Hippocampal formation (tissue), 2 donors: ENCODE measurements at regions not wholly inside any gene's neighbourhood (a gene's known extent, or its start where the extent isn't known, plus 50 kb on each side); places are given as distances from the start of the nearest gene placed in this dataset.

Experiments
- DNase-seq, 2 donors: peaks; one replicate each; lab custom pipeline; 2025; lab: John Stamatoyannopoulos, UW

DNA sequence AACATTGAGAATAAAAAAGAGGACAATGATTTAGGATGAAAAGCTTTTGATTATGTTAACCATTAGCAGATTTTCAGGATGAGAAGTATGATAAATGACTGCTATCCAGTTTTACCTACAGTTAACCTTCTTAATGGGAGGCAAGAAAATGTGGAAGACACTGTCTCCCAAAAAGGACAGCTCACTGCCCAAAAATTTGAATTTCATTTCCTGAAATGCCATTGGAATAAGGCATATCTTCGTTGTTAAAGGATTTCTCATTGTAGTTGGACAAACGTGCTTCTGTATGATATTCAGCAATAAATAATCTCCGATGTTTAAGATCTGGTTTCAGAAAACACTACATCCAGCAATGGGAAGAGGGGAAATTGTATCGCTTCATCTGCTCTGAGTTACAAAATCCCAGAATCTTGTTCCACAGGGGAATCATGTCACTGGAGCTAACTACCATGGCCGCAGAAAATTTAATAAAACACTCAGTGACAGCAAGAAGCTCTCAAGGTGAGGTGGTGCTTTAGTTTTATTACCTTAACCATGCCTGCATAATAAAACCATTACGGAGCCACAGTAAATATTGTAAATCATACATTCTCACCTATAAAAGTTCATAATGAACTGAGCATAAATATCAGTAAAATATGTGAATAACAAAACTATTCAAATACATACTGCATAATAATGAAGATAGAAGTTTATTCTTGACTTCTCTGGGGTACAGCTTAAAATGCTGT is 552.3 kb downstream of the PCDH7 start:
- DNase-seq: no peak

GRCh38 chr4:31275906-31276305 is 555.7 kb downstream of the PCDH7 start:
- no peak for DNase-seq

DNA sequence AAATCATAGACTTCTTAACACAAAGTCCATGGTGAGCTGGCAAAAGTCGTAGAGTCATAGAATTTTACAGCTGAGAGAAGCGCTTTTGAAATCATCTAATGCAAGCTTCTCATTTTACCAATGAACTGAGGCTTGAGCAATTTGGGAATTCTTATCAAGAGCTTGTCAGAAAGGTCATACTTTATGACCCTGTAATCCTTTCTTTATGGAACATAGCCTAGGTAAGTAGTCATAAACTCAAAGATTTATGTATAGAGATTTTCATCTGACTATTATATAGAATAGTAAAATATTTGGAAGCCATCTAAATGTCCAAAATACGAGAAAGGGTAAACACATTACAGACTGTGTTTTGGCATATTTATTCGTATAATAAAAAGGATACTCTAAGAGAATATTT is 563.5 kb downstream of the PCDH7 start:
- DNase-seq: no peak

DNA sequence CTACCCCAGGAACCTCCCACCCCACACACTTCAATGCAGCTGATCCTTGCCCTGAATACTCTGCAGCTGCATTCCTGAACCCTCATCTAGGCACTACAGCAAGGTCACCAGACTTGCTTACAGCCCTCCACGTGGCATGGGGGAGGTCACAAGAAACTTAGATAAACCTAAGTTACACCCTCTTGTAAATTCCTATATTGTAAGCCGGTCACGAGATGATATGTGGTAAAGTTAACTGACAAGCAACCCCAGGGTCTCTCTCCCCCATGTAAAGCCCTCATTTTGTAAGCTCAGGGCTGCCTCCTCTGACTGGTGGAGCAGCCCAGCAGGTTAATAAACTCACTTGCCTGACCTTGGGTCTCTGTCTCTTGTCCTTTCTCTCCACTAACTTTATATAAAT is 570.7 kb downstream of the PCDH7 start:
- DNase-seq: no peak

DNA sequence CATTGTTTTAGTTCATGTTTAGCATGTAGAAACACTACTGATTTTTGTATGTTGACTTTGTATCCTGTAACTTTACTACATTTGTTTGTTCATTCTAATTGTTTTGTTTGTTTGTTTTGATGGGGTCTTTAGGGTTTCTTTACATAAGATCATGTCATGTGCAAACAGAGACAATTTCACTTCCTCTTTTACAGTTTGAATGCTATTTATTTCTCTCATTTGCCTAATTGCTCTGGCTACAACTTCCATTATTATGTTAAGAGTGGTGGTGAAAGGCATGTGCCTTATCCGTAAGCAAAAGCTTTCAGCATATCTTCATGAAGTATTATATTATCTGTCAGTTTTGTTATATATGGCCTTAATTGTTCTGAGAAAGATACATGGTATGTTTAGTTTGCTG is 571.1 kb downstream of the PCDH7 start:
- no peak for DNase-seq

GRCh38 chr4:31294655-31295480 is 574.7 kb downstream of the PCDH7 start:
- peak in 1 of 2 donors; percentile 5 for DNase-seq

- DNase-seq: no peak
These were observed 578.6 kb downstream of the PCDH7 start for GRCh38 chr4:31298737-31299136.

GRCh38 chr4:31307029-31307428 is 586.9 kb downstream of the PCDH7 start:
- DNase-seq: no peak

DNA sequence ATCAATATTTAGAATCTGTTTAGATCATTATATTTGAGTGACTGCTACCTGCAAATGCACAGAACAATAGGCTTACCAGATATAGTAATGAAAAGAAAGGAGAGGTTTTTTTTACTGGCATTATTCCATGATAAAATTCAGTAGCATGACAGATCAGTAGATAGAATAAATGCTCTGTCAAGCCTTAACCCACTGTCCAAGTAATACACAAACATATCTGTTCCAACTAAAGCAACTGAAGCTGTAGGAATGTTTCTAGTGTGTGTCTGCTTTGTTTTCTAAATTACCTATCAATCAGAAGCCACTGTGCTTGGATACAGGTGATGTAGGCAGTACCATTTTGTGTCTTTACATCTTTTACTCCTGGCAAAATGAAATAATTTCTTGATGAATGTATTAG is 604.6 kb downstream of the PCDH7 start:
- no peak for DNase-seq

DNA sequence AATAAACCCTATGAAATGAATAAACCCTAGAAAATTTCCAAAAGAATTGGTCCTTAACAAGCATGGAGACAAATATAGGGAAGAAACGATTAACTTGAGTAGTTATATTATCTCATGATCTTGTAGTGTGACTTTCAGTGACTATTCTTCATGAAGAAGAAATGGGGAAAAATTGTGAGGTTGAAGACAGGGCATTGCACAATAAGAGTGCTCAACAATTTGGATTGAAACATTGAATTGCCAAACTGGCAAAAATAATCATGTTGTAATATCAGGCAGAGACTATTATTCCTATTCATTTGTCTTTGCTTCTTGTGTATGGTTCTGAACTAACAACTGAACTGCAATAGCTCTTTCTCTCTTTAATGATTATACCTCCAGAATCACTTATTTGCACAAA is 605.1 kb downstream of the PCDH7 start:
- no peak for DNase-seq

DNA sequence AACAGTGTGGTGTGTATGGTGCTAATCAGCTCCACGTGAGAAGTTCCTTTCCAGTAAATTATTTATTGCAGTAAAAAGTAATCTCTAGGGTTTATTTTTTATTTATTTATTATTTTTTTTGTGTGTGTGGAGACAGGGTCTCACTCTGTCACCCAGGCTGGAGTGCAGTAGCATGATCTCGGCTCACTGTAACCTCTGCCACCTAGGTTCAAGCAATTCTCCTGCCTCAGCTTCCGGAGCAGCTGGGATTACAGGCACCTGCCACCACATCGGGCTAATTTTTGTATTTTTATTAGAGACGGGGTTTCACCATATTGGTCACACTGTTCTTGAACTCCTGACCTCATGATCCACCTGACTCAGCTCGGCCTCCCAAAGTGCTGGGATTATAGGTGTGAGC is 606.9 kb downstream of the PCDH7 start:
- DNase-seq: no peak

DNA sequence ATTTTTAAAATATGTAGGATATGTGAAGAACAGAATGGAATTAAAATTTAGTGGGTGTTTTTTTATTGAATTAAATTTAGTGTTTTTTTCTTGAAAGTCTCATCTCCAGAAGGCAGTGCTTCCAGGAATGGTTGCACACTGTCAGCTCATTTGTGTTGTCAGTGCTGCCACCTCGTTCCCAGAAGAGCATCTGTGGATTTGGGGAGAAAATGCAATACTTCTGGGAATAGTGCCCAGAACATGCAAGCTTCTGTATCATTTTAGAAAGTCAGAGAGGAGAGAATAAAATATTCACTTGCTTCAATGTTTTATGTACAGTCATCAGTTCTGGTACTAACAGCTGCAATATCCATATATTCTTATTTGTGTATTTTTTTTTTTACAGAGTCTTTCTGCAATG is 608.8 kb downstream of the PCDH7 start:
- peak; percentile 1 to 55 for DNase-seq

DNA sequence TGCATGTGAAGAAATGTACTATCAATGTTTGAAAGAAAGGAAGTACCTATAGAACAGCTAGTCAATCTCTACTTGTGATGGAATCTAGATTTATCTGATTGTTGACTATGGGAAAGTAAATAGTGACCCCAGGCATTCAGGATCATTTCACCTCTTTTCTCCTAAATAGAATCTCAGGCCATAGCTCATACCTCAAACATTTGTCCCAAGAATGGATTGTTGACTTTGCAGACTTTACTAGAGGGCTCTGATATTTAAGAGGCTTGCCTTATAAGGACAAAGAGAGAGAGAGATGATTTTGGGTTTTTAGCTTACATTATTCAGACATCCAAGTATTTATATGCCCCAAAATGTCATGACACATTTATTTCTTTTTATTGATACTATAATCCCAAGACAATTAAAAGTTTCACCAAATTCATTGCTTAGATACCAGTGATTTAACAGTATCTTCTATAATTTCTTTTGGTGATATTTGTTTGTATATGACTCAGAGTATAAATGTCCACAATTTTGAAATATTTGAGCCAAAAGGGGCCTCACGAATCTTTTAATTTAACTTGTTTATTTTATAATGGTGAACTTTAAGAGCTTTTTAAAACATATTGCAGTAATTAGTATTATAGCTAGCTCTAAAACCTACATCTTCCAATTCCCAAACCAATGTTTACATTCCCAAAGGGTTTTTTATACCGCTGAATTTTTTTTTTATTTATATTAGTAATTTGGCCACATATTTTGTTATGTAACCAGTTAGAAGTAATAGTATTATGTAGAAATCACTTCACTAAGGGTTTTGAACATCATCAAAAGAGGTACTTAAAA is 614.1 kb downstream of the PCDH7 start:
- DNase-seq: no peak

GRCh38 chr4:31338000-31338399 is 617.8 kb downstream of the PCDH7 start:
- DNase-seq: no peak

GRCh38 chr4:31341601-31342359 is 621.6 kb downstream of the PCDH7 start:
- DNase-seq: no peak

DNA sequence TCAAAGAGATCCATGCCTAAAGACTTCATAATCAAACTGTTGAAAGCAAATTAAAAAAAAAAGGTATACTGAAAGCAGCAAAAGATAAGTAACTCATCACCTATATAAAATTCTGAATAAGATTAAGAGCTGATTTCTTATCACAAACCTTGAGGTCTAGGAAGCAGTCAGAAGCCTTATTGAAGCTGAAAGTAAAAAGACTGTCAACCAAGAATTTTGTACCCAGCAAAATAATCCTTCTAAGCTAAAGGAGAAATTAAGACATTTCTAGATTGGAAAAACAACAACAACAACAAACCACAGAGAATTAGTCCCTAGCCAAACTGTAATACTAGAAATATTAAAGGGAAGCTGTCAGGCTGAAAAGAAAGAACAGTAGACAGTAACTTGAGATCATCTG is 622.9 kb downstream of the PCDH7 start:
- DNase-seq: no peak

- no peak for DNase-seq
These were observed 629.7 kb downstream of the PCDH7 start for GRCh38 chr4:31349907-31350306.

- DNase-seq: no peak
These were observed 631.5 kb downstream of the PCDH7 start for GRCh38 chr4:31351695-31352094.

DNA sequence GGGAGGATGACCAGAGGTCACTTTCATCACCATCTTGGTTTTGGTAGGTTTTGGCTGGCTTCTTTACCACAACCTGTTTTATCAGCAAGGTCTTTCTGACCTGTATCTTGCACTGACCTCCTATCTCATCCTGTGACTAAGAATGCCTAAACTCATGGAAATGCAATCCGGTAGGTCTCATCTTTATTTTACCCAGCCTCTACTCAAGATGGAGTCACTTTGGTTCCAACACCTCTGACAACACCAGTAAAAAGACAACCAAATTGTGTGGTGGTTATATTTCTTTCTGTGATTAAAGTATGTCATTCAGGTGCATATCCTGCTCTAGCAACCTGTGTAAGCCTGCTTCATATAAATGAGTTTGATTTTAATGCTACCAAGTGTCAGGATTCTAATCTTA is 636.7 kb downstream of the PCDH7 start:
- no peak for DNase-seq

GRCh38 chr4:31360786-31361185 is 640.6 kb downstream of the PCDH7 start:
- no peak for DNase-seq

DNA sequence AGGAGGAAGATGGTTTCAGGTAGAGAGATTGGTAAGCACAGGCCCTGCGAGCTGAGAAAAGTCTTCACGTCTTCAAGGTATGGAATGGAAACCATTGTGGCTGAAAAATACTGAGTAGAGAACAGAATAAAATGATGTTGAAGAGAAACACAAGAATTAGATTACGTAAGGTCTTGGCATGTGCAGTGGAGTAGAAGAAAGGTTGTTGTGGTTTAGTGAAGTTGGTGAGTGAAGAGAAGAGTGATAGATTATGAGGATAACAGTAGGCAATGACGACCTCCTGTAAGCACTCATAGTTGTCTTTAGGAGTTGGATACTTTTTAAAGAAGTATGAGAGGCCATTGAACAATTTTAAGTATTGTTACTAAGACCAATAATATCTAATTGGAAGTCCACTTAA is 642.6 kb downstream of the PCDH7 start:
- no peak for DNase-seq
